DND-41 (cell line): ENCODE measurements at regions not wholly inside any gene's neighbourhood (a gene's known extent, or its start where the extent isn't known, plus 50 kb on each side); places are given as distances from the start of the nearest gene placed in this dataset.

ENCODE experiments used
- CTCF ChIP-seq: IDR thresholded peaks from 2 replicates; pipeline ENCODE4 v1.5.1; 2012; ENCODE audit warnings: borderline replicate concordance, low read length, moderate library complexity, mild to moderate bottlenecking; ENCODE audit not compliant: poor library complexity, severe bottlenecking; ENCODE audit errors: extremely low read depth
- EZH2 ChIP-seq: IDR thresholded peaks from 3 replicates; pipeline ENCODE4 v1.6.1; 2012; ENCODE audit warnings: borderline replicate concordance, low read depth, mild to moderate bottlenecking, moderate library complexity, low read length, inconsistent platforms; ENCODE audit not compliant: severe bottlenecking

GRCh38 chr20:58078741-58079522 lies 149.5 kb downstream of the ANKRD60 start:
- TF ChIP-seq CTCF (no peak), EZH2 (no peak)
